GM23248 (cell line): ENCODE measurements at regions not wholly inside any gene's neighbourhood (a gene's known extent, or its start where the extent isn't known, plus 50 kb on each side); places are given as distances from the start of the nearest gene placed in this dataset.
A peak's percentile ranks its signal among the peaks of the same experiment; 100 is the strongest.

Experiments
- DNase-seq: peaks from one replicate; pipeline ENCODE4 v3.0.0-alpha.2; 2015
- H2AFZ ChIP-seq: fragments of 200-600 bp; sonication (generic); 2 replicates; pipeline ENCODE4 v1.6.1; 2016; ENCODE audit warnings: antibody characterized with exemption
- H3F3A ChIP-seq: fragments of 200-600 bp; sonication (generic); 2 replicates; pipeline ENCODE4 v1.6.1; 2016; ENCODE audit warnings: mild to moderate bottlenecking, antibody characterized with exemption, mixed run types; ENCODE audit not compliant: insufficient read depth
- H3K27ac ChIP-seq: fragments of 200-600 bp; sonication (generic); 2 replicates; pipeline ENCODE4 v1.5.1; 2016; ENCODE audit warnings: mild to moderate bottlenecking
- H3K27me3 ChIP-seq: fragments of 200-600 bp; sonication (generic); replicated peaks from 2 replicates; pipeline ENCODE4 v1.6.1; 2016; ENCODE audit warnings: mild to moderate bottlenecking; ENCODE audit not compliant: insufficient read depth
- H3K36me3 ChIP-seq: fragments of 200-600 bp; sonication (generic); 2 replicates; pipeline ENCODE4 v1.6.1; 2016; ENCODE audit warnings: low read depth, mild to moderate bottlenecking
- H3K4me1 ChIP-seq: fragments of 200-600 bp; sonication (generic); 2 replicates; pipeline ENCODE4 v1.6.1; 2016; ENCODE audit warnings: mild to moderate bottlenecking; ENCODE audit not compliant: insufficient read depth
- H3K4me2 ChIP-seq: fragments of 200-600 bp; sonication (generic); one replicate; pipeline ENCODE4 v1.6.1; 2016; ENCODE audit warnings: mild to moderate bottlenecking; ENCODE audit not compliant: unreplicated experiment
- H3K4me3 ChIP-seq: fragments of 200-600 bp; sonication (generic); 2 replicates; pipeline ENCODE4 v1.5.1; 2016; ENCODE audit warnings: mild to moderate bottlenecking
- H3K79me2 ChIP-seq: fragments of 200-600 bp; sonication (generic); 2 replicates; pipeline ENCODE4 v1.6.1; 2016; ENCODE audit warnings: mild to moderate bottlenecking; ENCODE audit not compliant: insufficient read depth
- H3K9ac ChIP-seq: fragments of 200-600 bp; sonication (generic); 2 replicates; pipeline ENCODE4 v1.6.1; 2016; ENCODE audit warnings: mild to moderate bottlenecking
- H3K9me2 ChIP-seq: fragments of 200-600 bp; sonication (generic); 2 replicates; pipeline ENCODE4 v1.6.1; 2016; ENCODE audit warnings: mixed run types, mild to moderate bottlenecking, moderate library complexity; ENCODE audit not compliant: insufficient read depth
- H3K9me3 ChIP-seq: fragments of 200-600 bp; sonication (generic); one replicate; pipeline ENCODE4 v1.6.1; 2017; ENCODE audit warnings: low read depth
- H4K20me1 ChIP-seq: fragments of 200-600 bp; sonication (generic); 2 replicates; pipeline ENCODE4 v1.6.0; 2016; ENCODE audit not compliant: insufficient read depth
- EZH2 ChIP-seq: fragments of 200-600 bp; sonication (generic); IDR thresholded peaks from 2 replicates; pipeline ENCODE4 v1.6.1; 2018; ENCODE audit warnings: antibody characterized with exemption, mild to moderate bottlenecking; ENCODE audit not compliant: insufficient read depth, poor library complexity, severe bottlenecking
- EZH2phosphoT487 ChIP-seq: fragments of 200-600 bp; sonication (generic); IDR thresholded peaks from 2 replicates; pipeline ENCODE4 v1.6.1; 2018; ENCODE audit warnings: antibody characterized with exemption, moderate library complexity, mild to moderate bottlenecking, low read depth; ENCODE audit not compliant: insufficient read depth
- WGBS, 2 experiments: methylation state at CpG; one replicate each; pipeline ENCODE4 v1.1.6; 2015 to 2017; ENCODE audit warnings: low lambda C conversion rate in 2 of 2, low coverage in 1 of 2; ENCODE audit errors: missing lambda C conversion rate in 2 of 2; 5-methylcytosine and 5-hydroxymethylcytosine counted together
- in situ Hi-C: fragments of 300-500 bp; cut with MboI; formaldehyde crosslinking; loops from 2 replicates; pipeline ENCODE4 v1.15.0; 2020

DNA sequence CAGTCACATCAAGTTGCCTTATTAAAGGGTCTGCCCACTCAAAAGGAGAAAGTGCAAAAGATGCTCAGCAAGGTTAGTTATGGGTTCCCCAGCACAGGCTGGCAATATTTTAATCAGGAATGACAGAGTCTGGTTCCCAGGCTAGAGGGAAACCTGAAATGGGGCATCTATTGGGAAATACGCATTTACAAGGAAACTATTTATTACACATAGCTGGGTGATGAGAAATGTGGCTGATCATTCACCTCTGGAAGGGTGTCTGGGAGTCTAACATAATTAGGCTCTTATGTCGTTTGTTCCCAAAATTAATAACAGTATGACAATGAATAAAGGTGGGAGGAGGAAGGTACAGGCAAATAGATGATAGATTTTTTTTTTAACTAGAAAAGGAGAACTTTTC, 314.7 kb downstream of the ENC1 start:
- no peaks in the 10 kb centered on the region for H3K9me2 ChIP-seq
- peaks cover 15% of the 10 kb centered on the region for H3F3A ChIP-seq
- no peak overlapping the region for H3K27ac ChIP-seq
- no peaks in the 10 kb centered on the region for H3K79me2 ChIP-seq
- H4K20me1 ChIP-seq, result no peaks in the 10 kb centered on the region
- TF ChIP-seq EZH2 (no peak), EZH2phosphoT487 (no peak)
- H2AFZ ChIP-seq, result no peak overlapping the region
- H3K4me2 ChIP-seq, result no peak overlapping the region
- no peak overlapping the region for H3K4me3 ChIP-seq
- H3K9ac ChIP-seq, result no peak overlapping the region
- WGBS, 2 experiments, result 32 to 38% methylated on average over 2 of the region's 2 CpGs
- in situ Hi-C loops, result no loop called here
- no peaks in the 10 kb centered on the region for H3K36me3 ChIP-seq
- peak; percentile 69 for DNase-seq
- peaks cover 24% of the 10 kb centered on the region for H3K4me1 ChIP-seq
- no peaks in the 10 kb centered on the region for H3K27me3 ChIP-seq
- H3K9me3 ChIP-seq, result no peaks in the 10 kb centered on the region

DNA sequence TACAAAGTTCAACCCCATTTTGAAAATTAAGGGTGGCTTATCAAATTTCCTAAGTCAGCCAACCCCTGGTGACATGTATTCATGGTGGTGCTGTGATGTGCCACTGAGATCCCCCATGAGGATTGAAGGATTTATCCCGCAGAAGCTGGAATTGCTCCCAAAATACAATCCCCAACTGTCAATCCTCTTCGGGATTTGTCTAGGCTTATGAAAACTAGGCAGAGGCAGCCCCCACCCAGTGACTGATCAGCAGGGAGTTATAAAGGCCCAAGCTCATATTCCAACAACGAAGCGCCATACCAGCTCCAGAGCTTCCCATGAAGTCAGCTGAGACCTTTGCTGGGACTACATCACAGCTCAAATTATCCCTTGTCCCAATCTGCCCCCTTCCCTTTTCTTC, 316.0 kb downstream of the ENC1 start:
- Histone ChIP-seq H3K4me3 (no peak overlapping the region), H2AFZ (no peak overlapping the region), H3K4me1 (peaks cover 24% of the 10 kb centered on the region), H3K9me2 (0 out of 2 replicates have a peak, but pooled peaks cover 1% of the 10 kb centered on the region), H3K4me2 (no peak overlapping the region), H3K36me3 (no peaks in the 10 kb centered on the region), H3K79me2 (no peaks in the 10 kb centered on the region), H3K27me3 (no peaks in the 10 kb centered on the region), H4K20me1 (no peaks in the 10 kb centered on the region), H3K27ac (no peak overlapping the region), H3K9me3 (no peaks in the 10 kb centered on the region), H3K9ac (no peak overlapping the region), H3F3A (peaks cover 18% of the 10 kb centered on the region)
- no peak for TF ChIP-seq EZH2phosphoT487
- no peak for TF ChIP-seq EZH2
- in situ Hi-C loops, result no loop called here
- WGBS, 2 experiments, result 89 to 90% methylated on average over 4 of the region's 4 CpGs
- no peak for DNase-seq

DNA sequence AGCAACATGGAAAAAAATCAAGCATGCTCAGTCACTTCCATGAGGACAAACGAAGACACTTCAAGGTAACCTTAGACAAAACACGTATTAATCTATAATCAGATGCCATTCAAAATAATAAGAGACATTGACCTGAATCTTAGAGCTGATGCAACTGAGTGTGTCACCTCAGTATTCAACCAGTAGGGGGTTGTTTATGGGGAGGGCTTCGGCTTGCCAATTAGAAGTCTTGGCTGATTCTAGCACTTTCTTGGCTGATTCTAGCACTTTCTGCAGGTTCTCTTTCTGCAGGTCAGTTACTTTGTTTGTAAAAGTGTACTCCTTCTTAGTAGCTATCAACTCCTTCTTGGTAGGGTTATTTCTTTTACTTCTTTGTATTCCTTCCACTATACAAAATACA, 317.6 kb downstream of the ENC1 start:
- H3K4me2 ChIP-seq, result no peak overlapping the region
- H3F3A ChIP-seq, result peaks cover 24% of the 10 kb centered on the region
- H4K20me1 ChIP-seq, result no peaks in the 10 kb centered on the region
- TF ChIP-seq EZH2phosphoT487 (no peak), EZH2 (no peak)
- 0 out of 2 replicates have a peak, but pooled peaks cover 5% of the 10 kb centered on the region for H3K9me2 ChIP-seq
- no peak overlapping the region for H3K4me3 ChIP-seq
- in situ Hi-C loops, result no loop called here
- WGBS, 2 experiments, result 65 to 67% methylated on average over 3 of the region's 3 CpGs
- no peak overlapping the region for H3K9ac ChIP-seq
- no peak overlapping the region for H3K27ac ChIP-seq
- no peak overlapping the region for H2AFZ ChIP-seq
- H3K9me3 ChIP-seq, result no peaks in the 10 kb centered on the region
- H3K79me2 ChIP-seq, result no peaks in the 10 kb centered on the region
- no peak for DNase-seq
- no peaks in the 10 kb centered on the region for H3K27me3 ChIP-seq
- no peaks in the 10 kb centered on the region for H3K36me3 ChIP-seq
- peaks cover 33% of the 10 kb centered on the region for H3K4me1 ChIP-seq

DNA sequence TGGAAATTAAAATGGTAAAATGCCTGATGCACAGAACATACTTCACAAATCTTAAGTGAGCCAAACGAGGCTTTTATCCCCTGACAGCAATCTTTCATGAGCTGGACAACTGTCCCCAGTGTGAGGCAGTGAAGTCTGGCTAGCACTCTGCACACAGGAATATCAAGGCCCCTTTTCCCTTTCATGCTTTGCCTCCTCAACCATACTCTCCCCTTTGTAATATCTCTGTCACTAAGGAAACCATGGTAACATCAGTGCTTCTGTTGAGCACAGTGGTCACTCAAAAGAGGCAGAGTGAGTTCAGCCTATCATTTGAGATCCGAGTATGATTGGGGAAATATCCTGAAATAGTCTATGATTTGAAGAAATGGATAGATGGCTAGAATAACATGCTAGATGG, 318.3 kb downstream of the ENC1 start:
- H4K20me1 ChIP-seq, result no peaks in the 10 kb centered on the region
- DNase-seq, result no peak
- no peak overlapping the region for H3K4me3 ChIP-seq
- H3K4me1 ChIP-seq, result peaks cover 31% of the 10 kb centered on the region
- H3K36me3 ChIP-seq, result no peaks in the 10 kb centered on the region
- no peak overlapping the region for H3K9ac ChIP-seq
- no peak overlapping the region for H3K27ac ChIP-seq
- H3K27me3 ChIP-seq, result no peaks in the 10 kb centered on the region
- H3F3A ChIP-seq, result peaks cover 26% of the 10 kb centered on the region
- H2AFZ ChIP-seq, result no peak overlapping the region
- in situ Hi-C loops, result no loop called here
- 0 out of 2 replicates have a peak, but pooled peaks cover 5% of the 10 kb centered on the region for H3K9me2 ChIP-seq
- 84 to 87% methylated on average over 2 of the region's 2 CpGs for WGBS, 2 experiments
- no peaks in the 10 kb centered on the region for H3K79me2 ChIP-seq
- TF ChIP-seq EZH2, result no peak
- TF ChIP-seq EZH2phosphoT487, result no peak
- no peaks in the 10 kb centered on the region for H3K9me3 ChIP-seq
- no peak overlapping the region for H3K4me2 ChIP-seq

DNA sequence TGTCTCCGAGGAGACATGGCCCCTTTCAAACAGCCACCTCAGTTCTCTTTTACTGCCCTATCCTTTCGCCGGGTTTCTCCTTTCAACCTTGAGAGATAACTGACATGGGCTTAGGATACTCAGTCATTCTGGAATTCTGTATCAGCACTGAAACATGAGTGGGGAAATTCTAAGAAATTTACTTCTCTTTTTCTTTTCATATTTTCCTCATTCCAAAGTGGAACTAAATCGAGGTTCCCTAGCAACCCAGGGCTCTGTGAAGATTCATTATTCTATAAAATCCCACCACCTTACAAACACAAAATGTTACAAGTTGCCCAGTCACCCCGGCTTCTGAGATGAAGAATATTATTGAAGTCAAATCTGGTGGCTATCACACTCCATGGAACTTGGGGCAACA, 319.2 kb downstream of the ENC1 start:
- TF ChIP-seq EZH2 (no peak), EZH2phosphoT487 (no peak)
- Histone ChIP-seq H3K79me2 (no peaks in the 10 kb centered on the region), H3K9me3 (no peaks in the 10 kb centered on the region), H2AFZ (no peak overlapping the region), H3K4me2 (no peak overlapping the region), H3K9me2 (0 out of 2 replicates have a peak, but pooled peaks cover 5% of the 10 kb centered on the region), H3K27ac (no peak overlapping the region), H4K20me1 (no peaks in the 10 kb centered on the region), H3K9ac (no peak overlapping the region), H3K4me3 (no peak overlapping the region), H3K4me1 (peaks cover 31% of the 10 kb centered on the region), H3K36me3 (no peaks in the 10 kb centered on the region), H3F3A (peaks cover 25% of the 10 kb centered on the region), H3K27me3 (no peaks in the 10 kb centered on the region)
- DNase-seq, result no peak
- 73 to 76% methylated on average over 5 of the region's 5 CpGs for WGBS, 2 experiments
- in situ Hi-C loops, result no loop called here
